ENCODE measurements at regions not wholly inside any gene's neighbourhood (a gene's known extent, or its start where the extent isn't known, plus 50 kb on each side); places are given as distances from the start of the nearest gene placed in this dataset.

GRCh38 chr7:51660516-51660915 lies 343.9 kb upstream of the COBL start:
- Histone ChIP-seq H4K8ac (ENCODE audit: low read length) (no peak overlapping the region), H2BK15ac (ENCODE audit: low read depth, poor library complexity, severe bottlenecking) (no peak overlapping the region)
- WGBS: 93% methylated on average over 6 of the region's 7 CpGs

GRCh38 chr7:51658684-51659083 lies 342.1 kb upstream of the COBL start:
- DNase-seq: no peak
- no peaks in the 10 kb centered on the region for H3K4me1 ChIP-seq (ENCODE audit: control insufficient read depth, insufficient read depth, low read depth, low read length)
- no peak overlapping the region for H4K8ac ChIP-seq (ENCODE audit: low read length)
- no peak overlapping the region for H3K27ac ChIP-seq (ENCODE audit: low read length, poor library complexity, severe bottlenecking)
- no peak overlapping the region for H3K4me3 ChIP-seq (ENCODE audit: insufficient read depth in 1 of 2, low read depth in 1 of 2, low read length in 2 of 2)
- no peak overlapping the region for H2BK12ac ChIP-seq (ENCODE audit: low read length in 2 of 2)
- H2AK5ac ChIP-seq (ENCODE audit: low read length, severe bottlenecking): no peak overlapping the region
- H3K27me3 ChIP-seq (ENCODE audit: control insufficient read depth in 1 of 2, insufficient read depth in 1 of 2, low read length in 2 of 2): no peaks in the 10 kb centered on the region
- H2BK120ac ChIP-seq (ENCODE audit: low read depth, low read length): no peak overlapping the region
- H4K91ac ChIP-seq (ENCODE audit: low read length): no peak overlapping the region
- no peaks in the 10 kb centered on the region for H3K9me3 ChIP-seq (ENCODE audit: control insufficient read depth, low read length)
- H3K4me2 ChIP-seq (ENCODE audit: low read length, poor library complexity, severe bottlenecking): no peak overlapping the region
- no peaks in the 10 kb centered on the region for H3K36me3 ChIP-seq (ENCODE audit: control insufficient read depth in 1 of 2, insufficient read depth in 2 of 2, low read depth in 1 of 2, low read length in 2 of 2)
- no peak overlapping the region for H2AFZ ChIP-seq (ENCODE audit: low read depth, low read length)
- H3K79me1 ChIP-seq (replicated peaks; ENCODE audit: low read length, poor library complexity, severe bottlenecking): no peaks in the 10 kb centered on the region
- H2BK15ac ChIP-seq (ENCODE audit: low read depth, poor library complexity, severe bottlenecking): no peak overlapping the region
- H2BK5ac ChIP-seq (ENCODE audit: low read depth, low read length, poor library complexity, severe bottlenecking): no peak overlapping the region
- no peak overlapping the region for H3K23ac ChIP-seq (ENCODE audit: low read length in 2 of 2)
- H3K9ac ChIP-seq (ENCODE audit: low read length): no peak overlapping the region
- 82% methylated on average over 6 of the region's 6 CpGs for WGBS
- no peak overlapping the region for H3K14ac ChIP-seq (ENCODE audit: low read length in 2 of 2)
- no peak overlapping the region for H3K18ac ChIP-seq (ENCODE audit: low read depth in 1 of 2, low read length in 2 of 2)
- H3K4ac ChIP-seq (ENCODE audit: low read depth in 1 of 2, low read length in 2 of 2): no peak overlapping the region

More at GRCh38 chr7:51660516-51660915, 343.9 kb upstream of the COBL start:
- no peak overlapping the region for H3K4me3 ChIP-seq (ENCODE audit: insufficient read depth in 1 of 2, low read depth in 1 of 2, low read length in 2 of 2)
- H3K27ac ChIP-seq (ENCODE audit: low read length, poor library complexity, severe bottlenecking): no peak overlapping the region
- no peak overlapping the region for H2BK12ac ChIP-seq (ENCODE audit: low read length in 2 of 2)
- H2BK5ac ChIP-seq (ENCODE audit: low read depth, low read length, poor library complexity, severe bottlenecking): no peak overlapping the region
- no peak for DNase-seq
- H3K9me3 ChIP-seq (ENCODE audit: control insufficient read depth, low read length): no peaks in the 10 kb centered on the region
- no peak overlapping the region for H3K14ac ChIP-seq (ENCODE audit: low read length in 2 of 2)
- no peak overlapping the region for H4K91ac ChIP-seq (ENCODE audit: low read length)
- no peaks in the 10 kb centered on the region for H3K79me1 ChIP-seq (replicated peaks; ENCODE audit: low read length, poor library complexity, severe bottlenecking)
- H3K18ac ChIP-seq (ENCODE audit: low read depth in 1 of 2, low read length in 2 of 2): no peak overlapping the region
- H3K4me1 ChIP-seq (ENCODE audit: control insufficient read depth, insufficient read depth, low read depth, low read length): no peaks in the 10 kb centered on the region
- H3K36me3 ChIP-seq (ENCODE audit: control insufficient read depth in 1 of 2, insufficient read depth in 2 of 2, low read depth in 1 of 2, low read length in 2 of 2): no peaks in the 10 kb centered on the region
- no peak overlapping the region for H2BK120ac ChIP-seq (ENCODE audit: low read depth, low read length)
- H3K23ac ChIP-seq (ENCODE audit: low read length in 2 of 2): no peak overlapping the region
- no peak overlapping the region for H3K9ac ChIP-seq (ENCODE audit: low read length)
- H3K4ac ChIP-seq (ENCODE audit: low read depth in 1 of 2, low read length in 2 of 2): no peak overlapping the region
- H3K4me2 ChIP-seq (ENCODE audit: low read length, poor library complexity, severe bottlenecking): no peak overlapping the region
- H3K27me3 ChIP-seq (ENCODE audit: control insufficient read depth in 1 of 2, insufficient read depth in 1 of 2, low read length in 2 of 2): no peaks in the 10 kb centered on the region
- no peak overlapping the region for H2AFZ ChIP-seq (ENCODE audit: low read depth, low read length)
- no peak overlapping the region for H2AK5ac ChIP-seq (ENCODE audit: low read length, severe bottlenecking)

- Histone ChIP-seq H3K79me1 (replicated peaks; ENCODE audit: low read length, poor library complexity, severe bottlenecking) (no peaks in the 10 kb centered on the region), H3K27ac (ENCODE audit: low read length, poor library complexity, severe bottlenecking) (no peak overlapping the region), H3K36me3 (ENCODE audit: control insufficient read depth in 1 of 2, insufficient read depth in 2 of 2, low read depth in 1 of 2, low read length in 2 of 2) (no peaks in the 10 kb centered on the region), H2BK120ac (ENCODE audit: low read depth, low read length) (no peak overlapping the region), H3K9ac (ENCODE audit: low read length) (no peak overlapping the region), H3K14ac (ENCODE audit: low read length in 2 of 2) (no peak overlapping the region), H3K4me1 (ENCODE audit: control insufficient read depth, insufficient read depth, low read depth, low read length) (no peaks in the 10 kb centered on the region), H3K18ac (ENCODE audit: low read depth in 1 of 2, low read length in 2 of 2) (no peak overlapping the region), H2BK15ac (ENCODE audit: low read depth, poor library complexity, severe bottlenecking) (no peak overlapping the region), H2BK5ac (ENCODE audit: low read depth, low read length, poor library complexity, severe bottlenecking) (no peak overlapping the region), H3K4me3 (ENCODE audit: insufficient read depth in 1 of 2, low read depth in 1 of 2, low read length in 2 of 2) (no peak overlapping the region), H4K8ac (ENCODE audit: low read length) (no peak overlapping the region), H2AFZ (ENCODE audit: low read depth, low read length) (no peak overlapping the region), H3K27me3 (ENCODE audit: control insufficient read depth in 1 of 2, insufficient read depth in 1 of 2, low read length in 2 of 2) (no peaks in the 10 kb centered on the region), H3K4me2 (ENCODE audit: low read length, poor library complexity, severe bottlenecking) (no peak overlapping the region), H4K91ac (ENCODE audit: low read length) (no peak overlapping the region), H3K23ac (ENCODE audit: low read length in 2 of 2) (no peak overlapping the region), H2BK12ac (ENCODE audit: low read length in 2 of 2) (no peak overlapping the region), H2AK5ac (ENCODE audit: low read length, severe bottlenecking) (no peak overlapping the region), H3K4ac (ENCODE audit: low read depth in 1 of 2, low read length in 2 of 2) (no peak overlapping the region), H3K9me3 (ENCODE audit: control insufficient read depth, low read length) (no peaks in the 10 kb centered on the region)
- DNase-seq: no peak
- 54% methylated on average over 14 of the region's 14 CpGs for WGBS
These were observed 331.3 kb upstream of the COBL start for GRCh38 chr7:51647931-51648351.

GRCh38 chr7:51647486-51647885 lies 330.9 kb upstream of the COBL start:
- H3K9ac ChIP-seq (ENCODE audit: low read length): no peak overlapping the region
- H4K91ac ChIP-seq (ENCODE audit: low read length): no peak overlapping the region
- no peak overlapping the region for H4K8ac ChIP-seq (ENCODE audit: low read length)
- no peak overlapping the region for H3K18ac ChIP-seq (ENCODE audit: low read depth in 1 of 2, low read length in 2 of 2)
- whole genome bisulfite sequencing: 48% methylated on average over 5 of the region's 5 CpGs
- no peak overlapping the region for H3K4me3 ChIP-seq (ENCODE audit: insufficient read depth in 1 of 2, low read depth in 1 of 2, low read length in 2 of 2)
- H3K4me2 ChIP-seq (ENCODE audit: low read length, poor library complexity, severe bottlenecking): no peak overlapping the region
- no peak overlapping the region for H2AK5ac ChIP-seq (ENCODE audit: low read length, severe bottlenecking)
- H3K9me3 ChIP-seq (ENCODE audit: control insufficient read depth, low read length): no peaks in the 10 kb centered on the region
- H2BK15ac ChIP-seq (ENCODE audit: low read depth, poor library complexity, severe bottlenecking): no peak overlapping the region
- H2BK12ac ChIP-seq (ENCODE audit: low read length in 2 of 2): no peak overlapping the region
- H3K4ac ChIP-seq (ENCODE audit: low read depth in 1 of 2, low read length in 2 of 2): no peak overlapping the region
- H3K4me1 ChIP-seq (ENCODE audit: control insufficient read depth, insufficient read depth, low read depth, low read length): no peaks in the 10 kb centered on the region
- no peak overlapping the region for H2BK5ac ChIP-seq (ENCODE audit: low read depth, low read length, poor library complexity, severe bottlenecking)
- H3K79me1 ChIP-seq (replicated peaks; ENCODE audit: low read length, poor library complexity, severe bottlenecking): no peaks in the 10 kb centered on the region
- no peak for DNase-seq
- no peak overlapping the region for H2BK120ac ChIP-seq (ENCODE audit: low read depth, low read length)
- H3K27me3 ChIP-seq (ENCODE audit: control insufficient read depth in 1 of 2, insufficient read depth in 1 of 2, low read length in 2 of 2): no peaks in the 10 kb centered on the region
- no peaks in the 10 kb centered on the region for H3K36me3 ChIP-seq (ENCODE audit: control insufficient read depth in 1 of 2, insufficient read depth in 2 of 2, low read depth in 1 of 2, low read length in 2 of 2)
- no peak overlapping the region for H2AFZ ChIP-seq (ENCODE audit: low read depth, low read length)
- H3K14ac ChIP-seq (ENCODE audit: low read length in 2 of 2): no peak overlapping the region
- no peak overlapping the region for H3K23ac ChIP-seq (ENCODE audit: low read length in 2 of 2)
- H3K27ac ChIP-seq (ENCODE audit: low read length, poor library complexity, severe bottlenecking): no peak overlapping the region

All from mesenchymal stem cell (in vitro differentiated cells and primary cell).